NCI-H526 treated with DMSO at 0.1 percent for 48 hours (cell line): ENCODE measurements at regions not wholly inside any gene's neighbourhood (a gene's known extent, or its start where the extent isn't known, plus 50 kb on each side); places are given as distances from the start of the nearest gene placed in this dataset.
A peak's percentile ranks its signal among the peaks of the same experiment; 100 is the strongest.
"Not testable (repeated sequence)": the region's sequence is repeated elsewhere in the genome, so short reads cannot be mapped to it uniquely, and the experiment has no call there.

Source experiments
- DNase-seq: peaks from one replicate; lab custom pipeline; 2025; lab: John Stamatoyannopoulos, UW

DNA sequence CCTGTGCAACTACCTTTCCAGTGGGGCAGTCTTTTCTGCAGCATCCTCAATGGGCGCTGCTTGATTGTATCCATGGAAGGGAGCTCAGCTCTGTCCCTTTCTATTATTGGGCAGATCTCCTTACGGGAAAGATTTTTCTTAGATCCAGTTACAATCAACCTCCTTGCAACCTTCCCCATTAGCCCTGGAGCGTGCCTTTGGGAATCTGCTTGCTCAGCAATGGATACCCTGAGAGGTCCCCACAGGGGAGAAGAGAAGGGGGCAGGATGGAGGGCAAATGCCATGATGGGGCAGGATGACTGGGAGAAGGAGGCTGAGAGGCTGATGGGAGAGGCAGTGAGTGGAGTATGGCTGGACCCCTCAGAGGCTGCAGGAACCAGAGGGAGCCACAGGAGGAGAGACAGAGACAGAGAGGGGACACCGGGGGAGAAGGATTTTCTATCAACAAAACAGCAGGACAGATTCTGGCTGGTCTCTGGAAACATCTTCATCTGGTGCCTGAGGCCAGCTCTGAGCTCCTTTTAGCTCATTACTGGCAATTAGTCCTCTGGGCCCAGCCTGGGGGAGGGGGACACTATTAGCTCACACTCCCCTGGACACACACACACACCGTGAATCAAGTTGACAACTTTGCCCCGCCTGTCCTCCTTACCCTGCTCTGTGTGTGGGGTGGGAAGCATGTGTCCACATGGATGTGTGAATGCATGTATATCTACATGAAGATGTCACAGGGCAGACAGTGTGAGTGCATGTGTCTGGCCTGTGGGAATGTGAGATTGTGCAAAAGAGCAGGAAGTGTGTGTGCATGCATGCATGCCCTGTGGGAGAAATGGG is 80.8 kb upstream of the PAX2 start:
- no peak for DNase-seq

DNA sequence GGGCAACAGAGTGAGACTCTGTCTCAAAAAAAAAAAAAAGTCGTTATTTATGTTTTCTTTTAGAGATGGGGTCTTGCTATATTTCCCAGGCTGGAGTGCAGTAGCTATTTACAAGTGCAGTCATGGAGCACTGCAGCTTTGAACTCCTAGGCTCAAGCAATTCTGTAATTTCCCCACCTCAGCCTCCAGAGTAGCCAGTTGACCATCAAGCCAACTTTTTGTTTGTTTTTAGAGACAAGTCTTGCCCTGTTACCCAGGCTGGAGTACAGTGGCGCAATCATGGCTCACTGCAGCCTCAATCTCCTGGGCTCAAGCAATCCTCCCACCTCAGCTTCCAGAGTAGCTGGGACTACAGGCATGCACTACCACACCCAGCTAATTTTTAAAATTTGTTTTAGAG is 78.7 kb upstream of the PAX2 start:
- DNase-seq: not testable (repeated sequence)

DNA sequence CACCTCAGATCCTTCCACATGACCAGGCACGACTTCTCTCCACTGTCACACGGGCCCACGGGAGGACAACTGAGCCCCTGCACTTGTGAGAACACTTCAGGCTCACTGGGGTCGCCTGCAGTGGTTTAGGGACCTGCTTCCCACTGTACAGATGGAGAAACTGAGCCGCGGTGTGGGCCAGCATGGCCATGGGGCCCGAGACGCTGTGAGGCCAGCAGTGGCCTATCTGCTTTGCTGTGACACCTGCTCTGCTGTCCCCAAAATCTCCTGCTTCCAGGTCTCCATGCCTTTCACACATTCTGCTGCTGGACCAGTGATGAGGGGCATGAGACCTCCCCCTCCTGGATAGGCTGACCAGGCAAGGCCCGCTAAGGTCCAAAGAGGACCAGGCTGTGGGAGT is 75.8 kb upstream of the PAX2 start:
- DNase-seq: no peak

DNA sequence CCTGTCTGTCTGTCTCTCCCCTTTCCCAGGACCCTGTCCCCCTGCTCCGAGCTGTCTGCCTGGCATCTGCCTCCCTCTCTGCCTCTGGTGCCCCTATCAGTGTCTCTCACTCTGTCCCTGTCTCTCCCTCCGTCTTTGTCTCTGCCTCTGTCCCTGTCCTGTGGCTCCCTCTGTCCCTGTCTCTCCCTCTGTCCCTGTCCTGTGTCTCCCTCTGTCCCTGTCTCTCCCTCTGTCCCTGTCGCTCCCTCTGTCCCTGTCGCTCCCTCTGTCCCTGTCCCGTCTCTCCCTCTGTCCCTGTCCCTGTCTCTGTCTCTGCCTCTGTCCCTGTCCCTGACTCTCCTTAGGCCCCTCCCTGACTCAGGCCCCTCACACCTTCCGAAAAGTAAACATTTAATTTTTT is 75.0 kb upstream of the PAX2 start:
- DNase-seq: no peak

DNA sequence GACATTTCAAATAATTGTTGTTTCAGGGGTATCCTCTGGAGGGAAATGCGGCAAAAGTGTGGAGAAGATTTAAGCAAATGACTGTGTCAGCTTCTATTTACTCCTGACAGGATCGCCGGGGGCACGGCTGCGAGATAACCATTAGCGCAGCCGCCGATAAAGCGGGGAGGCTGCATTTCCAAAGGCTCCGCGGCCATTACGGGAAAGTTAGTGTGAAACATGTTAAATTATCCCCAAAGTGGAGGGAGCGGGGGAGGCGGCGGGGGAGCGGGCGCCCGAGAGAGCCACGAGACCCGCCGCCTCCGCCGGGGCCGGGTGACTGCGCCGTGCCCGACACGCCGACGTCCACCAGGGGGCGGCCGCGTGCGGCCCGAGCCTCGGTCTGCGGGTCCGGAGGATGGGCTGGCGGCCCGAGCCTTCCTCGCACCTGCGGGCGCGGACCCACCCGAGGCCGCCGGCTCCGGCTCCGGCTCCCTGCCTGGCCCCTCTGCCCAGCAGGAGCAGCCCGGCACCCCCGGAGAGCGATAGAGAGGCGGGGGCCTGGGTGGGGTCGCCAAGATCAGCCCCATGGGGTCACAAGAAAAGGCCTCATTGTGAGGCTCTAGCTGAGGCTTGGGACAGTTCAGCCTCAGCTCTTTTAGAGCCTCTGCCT is 74.4 kb upstream of the PAX2 start:
- no peak for DNase-seq

DNA sequence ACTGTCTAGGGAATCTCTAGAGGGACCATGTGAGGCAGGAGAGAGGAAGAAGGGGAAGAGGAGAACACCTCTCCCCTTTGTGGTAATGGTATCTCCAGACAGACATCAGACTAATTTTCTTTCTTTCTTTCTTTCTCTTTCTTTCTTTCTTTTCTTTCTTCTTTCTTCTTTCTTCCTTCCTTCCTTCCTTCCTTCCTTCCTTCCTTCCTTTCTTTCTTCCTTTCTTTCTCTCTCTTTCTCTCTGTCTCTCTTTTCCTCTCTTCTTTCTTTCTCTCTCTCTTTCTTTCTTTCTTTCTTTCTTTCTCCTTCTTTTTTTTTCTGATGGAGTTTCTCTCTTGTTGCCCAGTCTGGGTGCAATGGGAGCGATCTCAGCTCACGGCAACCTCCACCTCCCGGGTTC is 73.2 kb upstream of the PAX2 start:
- DNase-seq: no peak

DNA sequence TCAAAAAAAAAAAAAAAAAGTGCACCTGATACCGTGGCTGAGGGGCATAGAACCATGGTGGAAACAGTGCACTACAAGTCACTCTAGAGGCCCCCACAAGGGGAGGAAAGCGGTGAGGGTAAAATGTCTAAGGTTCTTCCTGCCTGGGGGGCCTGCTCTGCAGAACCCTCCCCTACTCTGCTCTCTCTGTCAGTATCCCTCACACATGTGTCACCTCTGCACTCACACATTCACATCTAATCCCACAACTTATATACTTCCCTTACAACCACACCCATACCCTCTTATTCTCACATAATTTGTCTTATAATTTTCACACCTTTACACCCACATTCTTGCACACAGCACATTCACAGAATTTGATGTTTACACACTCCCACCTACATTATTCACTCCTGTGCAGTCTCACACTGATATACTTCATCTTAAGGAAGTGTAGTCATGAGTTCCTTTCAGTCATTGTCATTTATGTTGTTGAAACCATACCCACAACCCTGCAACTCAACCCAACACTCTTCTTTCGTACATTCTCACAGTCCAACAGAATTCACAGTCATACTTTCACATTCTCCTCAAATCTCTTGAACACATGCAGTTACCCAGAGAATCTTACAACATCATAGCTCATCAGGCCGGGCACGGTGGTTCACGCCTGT is 68.0 kb upstream of the PAX2 start:
- no peak for DNase-seq

DNA sequence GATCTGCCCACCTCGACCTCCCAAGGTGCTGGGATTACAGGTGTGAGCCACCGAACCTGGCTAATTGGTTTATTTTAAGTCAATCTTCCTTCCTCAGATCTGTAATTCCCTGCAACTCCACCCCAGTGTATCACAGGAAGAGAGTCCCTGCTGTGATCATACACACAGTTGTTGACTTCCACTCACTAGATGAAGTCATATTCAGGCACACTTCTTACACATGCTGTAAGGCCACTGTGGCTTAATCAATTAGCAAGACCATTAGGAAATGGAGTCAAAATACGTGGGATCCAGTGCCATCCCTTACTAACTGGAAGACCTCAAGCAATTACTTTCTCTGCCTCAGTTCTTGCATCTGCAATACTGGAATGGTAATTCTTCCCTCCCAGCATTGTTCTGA is 66.1 kb upstream of the PAX2 start:
- DNase-seq: no peak

DNA sequence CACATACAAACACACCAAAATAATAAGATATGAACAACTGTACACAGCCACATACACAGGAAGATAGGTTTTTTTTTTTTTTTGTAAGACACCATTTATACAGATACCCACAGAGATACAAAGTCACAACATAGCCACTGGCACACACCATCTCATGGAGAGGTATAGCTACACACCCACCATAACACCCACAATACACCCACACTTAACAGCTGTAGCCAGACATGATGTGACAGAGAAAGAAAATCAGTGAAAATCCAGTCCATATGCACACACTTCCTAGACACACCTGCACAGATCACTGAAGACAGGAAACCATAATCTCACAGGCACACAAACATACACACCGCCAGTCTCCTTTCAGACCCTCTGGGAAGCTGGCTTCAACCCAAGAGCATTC is 62.4 kb upstream of the PAX2 start:
- DNase-seq: no peak

DNA sequence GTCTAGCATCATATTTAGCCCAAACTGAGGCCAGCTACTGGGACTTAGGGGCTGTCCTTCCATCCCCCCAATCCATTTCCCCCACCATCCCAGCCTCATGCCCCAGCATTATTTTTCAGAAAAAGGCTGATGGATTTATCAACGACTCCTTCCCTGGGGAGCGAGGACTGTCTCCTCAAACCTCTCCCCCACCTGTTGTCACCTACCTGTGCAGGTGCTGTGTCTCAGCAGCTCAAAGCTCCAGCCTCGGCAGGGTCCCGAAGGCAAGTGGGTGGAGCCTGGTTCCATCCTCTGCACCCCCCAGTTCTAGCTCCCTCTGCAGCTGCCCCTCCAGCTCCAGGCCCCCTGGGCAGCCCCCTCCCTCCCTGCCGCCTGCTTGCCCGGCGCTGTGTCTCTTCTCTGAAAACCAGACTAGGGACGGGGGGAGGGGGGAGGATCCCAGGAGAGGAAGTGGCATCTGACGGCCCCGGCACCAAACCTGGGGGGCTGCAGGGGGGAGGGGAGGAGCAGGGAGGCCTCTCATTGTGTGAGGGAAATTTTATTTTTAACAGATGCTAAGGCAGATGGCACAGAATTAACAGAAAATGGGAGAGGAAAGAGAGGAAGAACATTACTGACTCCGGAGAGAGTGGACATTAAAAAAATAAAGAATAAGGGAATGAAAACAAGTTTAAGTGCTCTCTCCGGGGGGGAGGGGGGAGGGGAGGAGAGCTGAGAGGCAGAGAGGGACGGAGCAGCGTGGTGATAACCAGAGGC is 61.7 kb upstream of the PAX2 start:
- no peak for DNase-seq

DNA sequence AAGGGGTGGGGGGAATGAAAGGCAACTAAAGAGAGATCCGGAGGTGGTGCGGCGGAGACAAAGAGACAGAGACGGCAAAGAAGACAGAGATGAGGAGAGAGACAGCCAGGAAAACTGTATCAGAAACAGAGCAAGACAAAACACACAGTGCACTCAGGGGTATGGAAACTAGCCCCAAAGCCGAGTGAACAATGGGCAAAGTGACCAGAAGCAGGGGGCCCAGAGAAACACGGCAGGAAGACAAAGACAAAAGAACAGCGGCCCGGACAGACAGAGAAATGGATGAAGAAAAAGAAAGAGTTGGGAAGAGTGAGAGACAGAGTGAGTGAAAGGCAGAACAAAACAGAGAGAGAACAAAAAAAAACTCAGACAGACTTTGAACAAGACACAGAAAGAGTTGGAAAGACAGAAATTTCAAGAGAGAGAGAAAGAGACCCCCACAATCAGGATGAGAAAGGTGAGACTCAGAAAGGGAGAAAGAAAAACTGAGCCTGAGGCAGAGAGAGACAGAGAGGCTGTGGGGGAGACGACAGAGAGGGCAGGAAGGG is 60.6 kb upstream of the PAX2 start:
- no peak for DNase-seq

DNA sequence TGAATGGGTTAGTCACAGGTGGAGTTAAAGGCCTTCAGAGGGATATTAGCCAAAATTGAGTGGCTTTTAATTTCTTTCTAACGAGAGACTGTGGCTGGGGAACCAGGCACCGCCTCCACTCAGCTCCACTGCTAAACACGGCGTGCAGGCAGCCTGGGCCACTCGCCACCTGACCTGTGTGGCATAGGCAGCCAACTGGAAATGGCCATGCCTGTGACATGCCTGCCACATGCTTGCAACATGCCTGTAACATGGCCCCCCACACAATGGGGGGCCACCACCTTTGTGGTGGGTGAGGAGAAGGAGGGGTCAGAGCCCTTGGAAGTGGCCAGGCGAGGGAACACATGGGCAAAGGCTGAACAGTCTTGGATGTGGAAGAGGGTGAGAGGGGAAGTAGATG is 60.1 kb upstream of the PAX2 start:
- DNase-seq: no peak

DNA sequence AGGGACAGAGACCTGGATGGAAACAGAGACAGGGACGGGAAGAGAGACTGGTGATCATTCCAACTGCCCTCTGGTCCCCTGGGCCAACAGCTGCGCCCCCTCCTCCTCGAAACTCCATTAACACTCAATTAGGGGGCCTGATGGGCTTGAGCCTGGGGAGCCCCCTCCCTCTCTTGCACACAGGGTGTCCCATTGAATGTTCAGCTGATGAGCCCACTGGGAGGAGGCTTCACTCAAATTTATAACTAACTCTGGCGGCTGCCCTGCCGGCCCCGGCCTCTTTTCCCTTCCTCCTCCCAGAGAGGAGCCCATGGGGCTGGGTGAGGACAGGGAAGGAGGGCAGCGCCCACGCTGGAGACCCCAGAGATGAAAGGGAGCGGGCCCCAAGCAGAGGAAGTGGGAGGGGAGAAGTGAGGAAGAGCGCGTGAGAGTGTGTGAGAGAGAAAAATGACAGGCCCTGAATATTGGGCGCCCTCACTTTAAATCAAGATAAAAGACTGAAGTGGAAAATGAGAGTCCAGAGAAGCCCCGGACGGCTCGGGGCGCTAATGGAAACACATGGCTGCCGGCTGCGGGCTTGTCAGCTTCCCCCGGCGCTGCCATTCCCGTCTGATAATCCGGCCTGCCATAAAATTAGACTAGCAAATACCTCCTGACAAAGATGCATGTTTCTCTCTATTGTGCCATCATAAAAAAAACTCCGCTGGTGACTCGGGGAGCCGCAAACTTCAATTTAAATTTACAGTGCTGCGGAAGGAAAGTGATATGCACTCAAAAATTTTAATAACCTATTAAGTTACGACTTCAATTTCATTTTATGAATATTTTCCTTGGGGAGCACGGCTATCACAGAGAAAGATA is 58.0 kb upstream of the PAX2 start:
- peak; percentile 61 for DNase-seq

DNA sequence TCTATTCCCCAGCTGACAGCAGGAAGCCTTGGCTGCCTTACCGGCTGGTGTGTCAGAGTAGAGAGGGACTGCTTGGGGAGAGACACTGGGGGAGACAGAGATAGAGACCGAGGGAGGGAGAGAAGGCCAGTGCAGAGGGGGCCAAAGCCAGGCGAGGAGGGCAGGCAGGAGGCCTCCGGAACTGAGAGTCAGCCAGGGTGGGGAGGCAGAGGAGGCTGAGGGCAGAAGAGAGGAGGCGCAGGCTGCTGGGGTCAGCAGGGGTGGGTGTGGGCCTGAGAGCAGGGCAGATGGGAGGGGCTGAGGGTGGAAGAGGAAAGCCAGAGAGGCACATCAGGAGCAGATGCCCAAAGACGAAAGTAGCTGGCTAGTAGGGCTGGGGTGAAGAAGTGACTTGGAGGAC is 57.2 kb upstream of the PAX2 start:
- no peak for DNase-seq

DNA sequence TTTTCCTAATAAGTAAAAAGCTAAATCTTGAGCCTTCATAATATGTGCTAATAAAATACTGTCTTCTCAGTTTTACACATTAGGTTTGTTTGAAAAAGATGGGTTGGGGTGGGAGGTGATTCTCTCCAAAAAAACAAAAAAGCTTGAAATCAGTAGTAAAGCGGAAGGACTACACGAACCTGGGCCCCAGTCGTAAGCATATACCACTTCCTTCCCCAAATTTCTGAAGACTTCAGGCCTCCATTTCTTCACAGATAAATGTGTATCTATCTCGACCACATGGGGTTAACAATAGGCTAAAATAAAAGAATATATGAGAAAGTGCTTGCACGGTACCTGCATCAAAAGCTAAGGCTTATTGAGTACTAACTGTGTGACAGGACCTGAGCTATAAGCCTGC is 51.6 kb upstream of the PAX2 start:
- DNase-seq: no peak
